Breast epithelium (tissue), 3 donors: ENCODE measurements at regions not wholly inside any gene's neighbourhood (a gene's known extent, or its start where the extent isn't known, plus 50 kb on each side); places are given as distances from the start of the nearest gene placed in this dataset.

Experiments
- POLR2A ChIP-seq: fragments of 450-650 bp; IDR thresholded peaks from one replicate; pipeline ENCODE4 v1.6.1; 2016; ENCODE audit warnings: antibody characterized with exemption, mild to moderate bottlenecking, moderate library complexity
- POLR2AphosphoS5 ChIP-seq, 3 donors: sonication (generic); formaldehyde crosslinking; IDR thresholded peaks; one replicate each; pipeline ENCODE4 v1.6.1; 2017; ENCODE audit warnings: antibody characterized with exemption in 3 of 3
- TF ChIP-seq, protein P1 (sequence below), 3 donors: fragments of 450-650 bp; IDR thresholded peaks; one replicate each; pipeline ENCODE4 v1.5.1; 2016 to 2017; ENCODE audit warnings: antibody characterized with exemption in 3 of 3, mild to moderate bottlenecking in 3 of 3, moderate library complexity in 3 of 3

DNA sequence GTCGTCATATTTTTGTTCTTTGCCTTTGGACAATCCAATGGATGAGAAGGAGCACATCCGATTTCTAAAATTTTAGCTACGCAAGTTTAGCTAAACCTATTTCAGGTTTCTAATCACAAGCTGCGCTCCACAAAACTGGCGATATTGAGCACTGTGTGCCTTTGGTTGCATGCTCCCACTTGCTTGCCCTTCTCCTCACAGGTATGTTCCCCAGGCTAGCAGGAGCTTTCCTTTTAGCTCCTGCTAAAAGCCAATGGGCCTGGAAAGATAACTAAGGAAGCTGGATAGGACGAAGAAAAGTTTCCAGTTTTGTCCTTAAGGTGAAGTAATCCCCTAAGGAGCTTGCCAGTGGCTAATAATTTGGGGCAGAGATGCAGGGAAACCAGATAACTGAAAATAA, 975.2 kb downstream of the FSTL5 start:
- TF ChIP-seq, protein P1, sequence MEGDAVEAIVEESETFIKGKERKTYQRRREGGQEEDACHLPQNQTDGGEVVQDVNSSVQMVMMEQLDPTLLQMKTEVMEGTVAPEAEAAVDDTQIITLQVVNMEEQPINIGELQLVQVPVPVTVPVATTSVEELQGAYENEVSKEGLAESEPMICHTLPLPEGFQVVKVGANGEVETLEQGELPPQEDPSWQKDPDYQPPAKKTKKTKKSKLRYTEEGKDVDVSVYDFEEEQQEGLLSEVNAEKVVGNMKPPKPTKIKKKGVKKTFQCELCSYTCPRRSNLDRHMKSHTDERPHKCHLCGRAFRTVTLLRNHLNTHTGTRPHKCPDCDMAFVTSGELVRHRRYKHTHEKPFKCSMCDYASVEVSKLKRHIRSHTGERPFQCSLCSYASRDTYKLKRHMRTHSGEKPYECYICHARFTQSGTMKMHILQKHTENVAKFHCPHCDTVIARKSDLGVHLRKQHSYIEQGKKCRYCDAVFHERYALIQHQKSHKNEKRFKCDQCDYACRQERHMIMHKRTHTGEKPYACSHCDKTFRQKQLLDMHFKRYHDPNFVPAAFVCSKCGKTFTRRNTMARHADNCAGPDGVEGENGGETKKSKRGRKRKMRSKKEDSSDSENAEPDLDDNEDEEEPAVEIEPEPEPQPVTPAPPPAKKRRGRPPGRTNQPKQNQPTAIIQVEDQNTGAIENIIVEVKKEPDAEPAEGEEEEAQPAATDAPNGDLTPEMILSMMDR (IDR thresholded peaks at IDR 0.05): no peak
- no peak for TF ChIP-seq POLR2A
- TF ChIP-seq POLR2AphosphoS5 (IDR thresholded peaks at IDR 0.05): no peak
